Dedifferentiated amniotic fluid mesenchymal stem cell (primary cell): ENCODE measurements at regions not wholly inside any gene's neighbourhood (a gene's known extent, or its start where the extent isn't known, plus 50 kb on each side); places are given as distances from the start of the nearest gene placed in this dataset.

Source experiments
- DNase-seq: peaks from one replicate; pipeline ENCODE4 v3.0.0-alpha.2; 2016; ENCODE audit errors: extremely low spot score

GRCh38 chr3:70840106-70840870 lies 527.9 kb upstream of the MDFIC2 start:
- no peak for DNase-seq

- DNase-seq, result no peak
These were observed 521.0 kb upstream of the MDFIC2 start for GRCh38 chr3:70833239-70833960.

DNA sequence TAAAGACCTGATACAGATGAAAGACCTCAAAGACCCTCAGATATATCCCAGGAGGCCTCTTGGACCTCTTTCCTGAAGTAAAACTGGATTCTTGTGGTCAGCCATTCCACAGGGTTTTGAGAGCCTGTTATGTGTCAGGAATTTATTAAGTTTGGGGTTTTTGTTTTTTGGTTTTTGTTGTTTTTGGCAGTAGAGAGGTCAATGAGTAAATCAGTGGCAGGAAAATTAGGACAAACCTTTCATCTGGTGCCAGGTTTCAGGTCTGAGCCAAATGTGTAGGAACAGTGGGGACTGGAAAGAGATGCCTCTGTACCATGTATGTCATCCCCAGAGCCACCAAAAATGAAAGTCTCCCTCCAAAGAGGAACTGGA lies 520.4 kb upstream of the MDFIC2 start:
- peak; percentile 40 for DNase-seq

- peak; percentile 77 for DNase-seq
These were observed 519.8 kb upstream of the MDFIC2 start for GRCh38 chr3:70832089-70832833.

- peak; percentile 32 for DNase-seq
These were observed 516.7 kb upstream of the MDFIC2 start for GRCh38 chr3:70829092-70829491.

GRCh38 chr3:70824773-70825172 lies 512.3 kb upstream of the MDFIC2 start:
- DNase-seq, result no peak

- DNase-seq, result no peak
These were observed 511.6 kb upstream of the MDFIC2 start for GRCh38 chr3:70824078-70824477.

DNA sequence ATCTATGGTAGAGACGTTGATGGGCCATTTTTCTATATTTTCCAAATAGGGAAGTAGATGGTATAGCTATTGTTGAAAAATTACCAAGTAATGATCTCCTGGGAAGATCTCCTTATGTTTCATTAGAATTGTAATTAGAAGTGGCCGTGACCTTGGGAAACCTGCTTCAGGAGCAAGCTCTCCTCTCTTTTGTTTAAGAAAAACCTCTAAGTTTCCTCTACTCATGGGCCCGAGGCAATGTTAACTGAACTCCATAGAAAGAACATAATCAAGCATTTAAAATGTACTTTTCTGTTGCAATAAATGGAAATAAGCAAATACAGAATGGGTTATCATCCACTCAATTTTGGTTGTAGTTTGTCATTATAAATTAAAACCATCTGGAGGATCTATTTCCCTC lies 511.2 kb upstream of the MDFIC2 start:
- DNase-seq, result no peak

DNA sequence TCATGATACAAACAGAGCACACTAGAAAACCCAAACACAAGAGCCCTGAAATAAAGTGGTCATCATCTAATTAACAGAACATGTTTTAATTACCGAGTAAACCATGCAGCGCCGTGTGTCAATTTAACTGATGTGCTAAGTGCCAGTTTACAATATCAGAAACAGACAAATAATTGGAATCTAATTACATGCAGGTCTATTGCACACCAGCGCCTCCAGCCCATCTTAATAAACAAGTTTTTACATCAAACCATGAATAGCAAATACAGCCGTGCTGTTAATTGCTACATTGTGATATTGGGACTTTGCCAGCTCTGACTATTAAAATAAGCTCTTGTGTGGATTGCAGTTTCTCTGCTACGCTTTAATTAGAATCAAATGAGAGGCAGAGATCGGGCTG lies 510.2 kb upstream of the MDFIC2 start:
- DNase-seq, result no peak

GRCh38 chr3:70821602-70822001 lies 509.2 kb upstream of the MDFIC2 start:
- no peak for DNase-seq

DNA sequence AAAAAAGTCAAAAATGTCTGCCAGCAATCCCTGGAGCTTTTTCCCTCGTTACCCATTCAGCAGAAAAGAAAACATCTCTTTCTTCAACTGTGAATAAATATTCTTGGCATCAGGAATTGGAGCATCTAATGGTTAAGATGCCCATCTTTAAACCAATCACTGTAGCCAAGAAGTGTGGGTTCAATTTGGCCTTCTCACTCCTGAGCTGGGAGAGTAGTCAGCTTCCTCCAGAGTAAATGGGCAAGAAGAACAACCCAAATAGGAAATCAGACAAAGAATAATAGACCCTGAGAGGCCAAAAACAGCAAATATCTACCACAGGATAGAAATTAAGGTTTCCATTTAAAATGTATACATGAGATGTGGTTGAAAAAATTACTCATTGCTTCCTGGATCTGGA lies 508.0 kb upstream of the MDFIC2 start:
- DNase-seq, result no peak

DNA sequence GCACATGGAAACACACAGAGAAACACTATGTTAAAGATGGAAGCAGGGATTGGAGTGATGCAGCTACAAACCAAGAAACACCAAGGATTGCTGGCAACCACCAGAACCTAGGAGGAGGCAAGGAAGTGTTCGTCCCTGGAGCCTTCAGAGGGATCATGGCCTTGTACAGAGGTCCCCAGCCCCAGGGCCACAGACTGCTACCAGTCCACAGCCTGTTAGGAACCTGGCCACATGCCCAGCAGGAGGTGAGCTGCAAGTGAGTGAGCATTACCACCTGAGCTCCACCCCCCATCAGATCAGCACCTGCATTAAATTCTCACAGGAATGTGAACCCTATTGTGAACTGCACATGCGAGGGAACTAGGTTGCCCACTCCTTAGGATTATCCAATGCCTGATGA lies 505.7 kb upstream of the MDFIC2 start:
- DNase-seq, result no peak

DNA sequence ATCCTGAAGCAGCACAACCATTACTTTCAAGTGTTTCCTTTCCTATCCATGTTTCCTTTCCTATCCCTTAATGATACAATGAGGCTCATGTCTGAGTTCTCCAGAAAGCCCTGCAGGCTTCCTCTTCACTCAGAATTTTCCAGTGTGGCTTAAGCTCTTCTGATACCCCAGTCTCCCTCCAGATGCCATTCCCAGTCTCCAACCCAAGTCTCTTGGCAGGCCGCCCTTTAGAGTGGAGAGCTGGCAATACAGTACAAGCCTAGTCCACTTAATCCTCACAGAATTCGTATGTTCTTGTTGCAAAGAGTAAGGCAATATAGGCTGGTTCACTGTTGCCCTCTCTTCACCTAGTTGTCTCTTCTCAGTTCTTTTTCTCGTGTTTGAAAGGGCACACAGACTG lies 503.9 kb upstream of the MDFIC2 start:
- no peak for DNase-seq

- DNase-seq, result no peak
These were observed 503.4 kb upstream of the MDFIC2 start for GRCh38 chr3:70815817-70816216.

- no peak for DNase-seq
These were observed 500.9 kb upstream of the MDFIC2 start for GRCh38 chr3:70813311-70813710.

- peak; percentile 56 for DNase-seq
These were observed 499.4 kb upstream of the MDFIC2 start for GRCh38 chr3:70811880-70812279.

DNA sequence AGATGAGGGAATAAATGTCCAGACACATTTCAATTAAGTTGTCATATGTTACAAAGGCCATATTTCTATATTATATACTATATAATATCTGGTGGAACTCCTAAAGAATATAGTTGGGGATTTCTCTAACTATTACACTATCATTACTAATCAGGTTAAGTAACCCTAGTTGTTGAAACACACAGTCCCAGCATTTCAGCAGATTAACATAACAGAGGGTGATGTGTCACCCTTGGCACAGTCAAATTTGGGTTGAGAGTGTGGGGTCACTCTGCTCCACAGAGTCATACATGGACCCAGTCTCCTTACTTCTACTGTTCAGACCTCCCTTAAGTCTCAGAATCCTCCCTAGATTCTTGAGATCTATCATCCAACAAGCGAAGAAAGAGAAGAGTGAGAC lies 496.4 kb upstream of the MDFIC2 start:
- no peak for DNase-seq

DNA sequence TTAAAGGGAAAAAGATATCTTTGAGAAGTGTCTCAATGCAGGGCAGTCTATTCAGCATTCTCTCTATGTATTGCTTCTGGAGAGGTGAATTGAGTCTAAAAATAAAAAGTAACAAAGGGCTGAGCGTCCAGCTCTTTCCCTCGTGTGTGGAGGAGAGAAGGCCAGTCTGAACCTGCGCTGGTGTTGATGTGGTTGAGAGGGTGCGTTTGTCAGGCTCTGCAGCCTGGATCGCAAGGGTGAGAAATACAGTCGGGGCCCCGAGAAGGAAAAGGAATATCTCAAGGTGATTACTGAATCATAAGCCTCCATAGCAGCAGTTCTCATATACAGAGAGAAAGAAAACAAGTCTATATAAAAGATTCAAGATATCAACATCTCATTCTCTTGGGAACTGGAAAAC lies 494.1 kb upstream of the MDFIC2 start:
- no peak for DNase-seq

DNA sequence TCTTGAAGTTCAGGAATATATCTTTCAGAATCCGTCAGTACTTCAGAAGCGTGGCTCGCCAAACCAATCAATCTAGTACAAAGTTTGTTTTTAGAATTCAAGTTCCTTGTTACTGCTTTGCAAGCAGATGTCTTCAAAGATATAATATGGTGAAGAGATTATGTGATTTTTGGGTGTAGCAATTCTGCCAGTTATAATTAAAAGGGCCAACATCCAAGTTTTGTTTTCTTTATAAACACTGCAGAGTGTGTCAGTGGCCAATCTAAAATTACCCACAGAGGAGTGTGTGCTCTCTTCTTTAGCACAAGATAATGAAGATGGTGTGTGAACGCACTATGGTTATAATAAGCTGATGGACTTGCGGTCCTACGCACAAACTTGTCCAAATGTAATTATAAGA lies 493.6 kb upstream of the MDFIC2 start:
- no peak for DNase-seq

GRCh38 chr3:70805061-70805889 lies 492.8 kb upstream of the MDFIC2 start:
- DNase-seq, result peak; percentile 30

GRCh38 chr3:70803891-70804290 lies 491.5 kb upstream of the MDFIC2 start:
- no peak for DNase-seq

- no peak for DNase-seq
These were observed 490.9 kb upstream of the MDFIC2 start for GRCh38 chr3:70803319-70803718.
